ENCODE measurements at regions not wholly inside any gene's neighbourhood (a gene's known extent, or its start where the extent isn't known, plus 50 kb on each side); places are given as distances from the start of the nearest gene placed in this dataset.

DNA sequence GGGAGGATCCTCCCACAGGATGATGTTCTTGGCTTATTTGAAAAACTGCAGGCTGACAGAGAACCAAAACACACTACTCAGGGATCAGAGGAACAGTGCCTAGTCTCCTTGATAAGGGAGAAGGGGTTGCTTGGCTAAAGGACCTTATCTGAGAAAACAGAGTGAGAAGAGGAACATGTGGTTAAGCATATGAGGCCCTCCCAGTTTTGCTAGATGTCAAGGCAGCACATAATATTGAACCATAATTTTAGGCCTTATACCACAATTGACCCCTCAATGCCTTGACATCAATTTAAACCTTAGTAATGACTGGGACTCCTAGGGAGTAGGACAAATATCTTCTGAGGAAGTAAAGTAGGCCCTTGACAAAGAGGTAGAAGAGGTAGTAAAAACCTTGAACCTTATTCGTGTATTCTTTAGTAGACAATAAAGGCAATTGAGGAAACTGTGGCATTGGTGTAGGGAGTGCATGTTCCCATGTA, 79.3 kb downstream of the TEX13C start:
- TF ChIP-seq, protein P1, sequence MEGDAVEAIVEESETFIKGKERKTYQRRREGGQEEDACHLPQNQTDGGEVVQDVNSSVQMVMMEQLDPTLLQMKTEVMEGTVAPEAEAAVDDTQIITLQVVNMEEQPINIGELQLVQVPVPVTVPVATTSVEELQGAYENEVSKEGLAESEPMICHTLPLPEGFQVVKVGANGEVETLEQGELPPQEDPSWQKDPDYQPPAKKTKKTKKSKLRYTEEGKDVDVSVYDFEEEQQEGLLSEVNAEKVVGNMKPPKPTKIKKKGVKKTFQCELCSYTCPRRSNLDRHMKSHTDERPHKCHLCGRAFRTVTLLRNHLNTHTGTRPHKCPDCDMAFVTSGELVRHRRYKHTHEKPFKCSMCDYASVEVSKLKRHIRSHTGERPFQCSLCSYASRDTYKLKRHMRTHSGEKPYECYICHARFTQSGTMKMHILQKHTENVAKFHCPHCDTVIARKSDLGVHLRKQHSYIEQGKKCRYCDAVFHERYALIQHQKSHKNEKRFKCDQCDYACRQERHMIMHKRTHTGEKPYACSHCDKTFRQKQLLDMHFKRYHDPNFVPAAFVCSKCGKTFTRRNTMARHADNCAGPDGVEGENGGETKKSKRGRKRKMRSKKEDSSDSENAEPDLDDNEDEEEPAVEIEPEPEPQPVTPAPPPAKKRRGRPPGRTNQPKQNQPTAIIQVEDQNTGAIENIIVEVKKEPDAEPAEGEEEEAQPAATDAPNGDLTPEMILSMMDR (IDR thresholded peaks at IDR 0.05), result no peak
- no peak for TF ChIP-seq POLR2A (IDR thresholded peaks at IDR 0.05)
- TF ChIP-seq POLR2AphosphoS5 (IDR thresholded peaks at IDR 0.05; ENCODE audit: insufficient read depth in 1 of 2, low read depth in 1 of 2), result no peak
